NB4 (cell line): ENCODE measurements at regions not wholly inside any gene's neighbourhood (a gene's known extent, or its start where the extent isn't known, plus 50 kb on each side); places are given as distances from the start of the nearest gene placed in this dataset.

Experiments
- CTCF ChIP-seq: IDR thresholded peaks from one replicate; pipeline ENCODE4 v1.5.1; 2012; ENCODE audit warnings: low read depth, low read length
- POLR2A ChIP-seq: IDR thresholded peaks from 2 replicates; pipeline ENCODE4 v1.6.1; 2011; ENCODE audit warnings: mild to moderate bottlenecking; ENCODE audit not compliant: insufficient read length; ENCODE audit errors: extremely low read depth

DNA sequence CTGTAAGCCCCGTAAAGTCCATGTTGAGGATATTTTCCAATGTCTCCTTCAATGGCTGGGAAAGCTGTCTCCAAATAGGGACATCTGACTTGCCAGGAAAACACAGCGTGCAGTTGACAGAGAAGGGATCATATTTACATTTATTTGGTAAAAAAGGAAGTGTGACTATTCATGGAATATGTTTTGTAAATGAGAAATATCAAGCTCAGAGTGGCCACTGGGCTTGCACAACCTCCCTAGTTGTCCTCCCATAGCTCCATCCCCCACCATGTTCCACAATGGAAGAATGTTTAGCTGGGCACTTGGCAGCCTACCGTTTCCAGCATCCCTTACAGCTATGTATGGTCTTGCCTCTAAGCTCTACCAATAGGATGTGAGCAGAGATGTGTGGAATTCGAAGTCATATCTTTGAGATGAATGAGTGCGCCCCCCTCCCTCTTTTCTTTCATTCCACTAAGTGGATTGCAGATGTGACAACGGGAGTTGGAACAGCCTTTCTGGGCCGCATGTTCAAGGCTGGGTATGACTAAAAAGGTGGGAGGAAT is 306.6 kb upstream of the ZMIZ1 start:
- TF ChIP-seq CTCF (no peak), POLR2A (no peak)
